GM23338 (cell line): ENCODE measurements at regions not wholly inside any gene's neighbourhood (a gene's known extent, or its start where the extent isn't known, plus 50 kb on each side); places are given as distances from the start of the nearest gene placed in this dataset.

ENCODE experiments used
- ATAC-seq: fragments of 200-7000 bp; cut with Tn5 transposase; 3 replicates; pipeline ENCODE4 v1.9.1; 2020
- DNase-seq: peaks from one replicate; pipeline ENCODE4 v3.0.0-alpha.2; 2015; ENCODE audit warnings: low spot score
- H2AFZ ChIP-seq: fragments of 200-600 bp; sonication (generic); 2 replicates; pipeline ENCODE4 v1.8.0; 2016; ENCODE audit warnings: antibody characterized with exemption, mild to moderate bottlenecking, moderate library complexity
- H3F3A ChIP-seq: fragments of 200-600 bp; sonication (generic); replicated peaks from 2 replicates; pipeline ENCODE4 v1.8.0; 2017; ENCODE audit warnings: antibody characterized with exemption, mixed run types, low read depth
- H3K27ac ChIP-seq: fragments of 200-600 bp; sonication (generic); 2 replicates; pipeline ENCODE4 v1.6.1; 2016; ENCODE audit warnings: low read depth
- H3K27me3 ChIP-seq: fragments of 200-600 bp; sonication (generic); 2 replicates; pipeline ENCODE4 v1.8.0; 2016; ENCODE audit warnings: mild to moderate bottlenecking, mixed run types, moderate library complexity; ENCODE audit not compliant: insufficient read depth
- H3K36me3 ChIP-seq: fragments of 200-600 bp; sonication (generic); 2 replicates; pipeline ENCODE4 v1.8.0; 2016; ENCODE audit warnings: mild to moderate bottlenecking; ENCODE audit not compliant: insufficient read depth
- H3K4me1 ChIP-seq: fragments of 200-600 bp; sonication (generic); 2 replicates; pipeline ENCODE4 v1.8.0; 2016; ENCODE audit warnings: mild to moderate bottlenecking, moderate library complexity; ENCODE audit not compliant: insufficient read depth
- H3K4me2 ChIP-seq: fragments of 200-600 bp; sonication (generic); 2 replicates; pipeline ENCODE4 v1.7.1; 2017; ENCODE audit warnings: mixed run types
- H3K4me3 ChIP-seq: fragments of 200-600 bp; sonication (generic); 2 replicates; pipeline ENCODE4 v1.6.1; 2016; ENCODE audit warnings: mixed run types
- H3K79me2 ChIP-seq: fragments of 200-600 bp; sonication (generic); replicated peaks from 2 replicates; pipeline ENCODE4 v1.8.0; 2017; ENCODE audit warnings: mild to moderate bottlenecking; ENCODE audit not compliant: insufficient read depth
- H3K9me2 ChIP-seq: fragments of 200-600 bp; sonication (generic); 2 replicates; pipeline ENCODE4 v1.8.0; 2017; ENCODE audit not compliant: insufficient read depth
- H4K20me1 ChIP-seq: fragments of 200-600 bp; sonication (generic); replicated peaks from 2 replicates; pipeline ENCODE4 v1.8.0; 2017; ENCODE audit warnings: mild to moderate bottlenecking; ENCODE audit not compliant: insufficient read depth
- H3K27ac Mint-ChIP-seq: 2 replicates; pipeline ENCODE4 v1.8.0; 2020; ENCODE audit warnings: inconsistent platforms, mild to moderate bottlenecking, moderate library complexity, mixed read lengths
- H3K27me3 Mint-ChIP-seq: 3 replicates; pipeline ENCODE4 v1.8.0; 2022; ENCODE audit warnings: low read depth, mild to moderate bottlenecking, moderate library complexity, mixed read lengths, inconsistent platforms; ENCODE audit not compliant: insufficient read depth, poor library complexity
- H3K36me3 Mint-ChIP-seq: 3 replicates; pipeline ENCODE4 v1.8.0; 2021; ENCODE audit warnings: low read depth, mild to moderate bottlenecking, inconsistent platforms, moderate library complexity, mixed read lengths
- H3K4me1 Mint-ChIP-seq: 3 replicates; pipeline ENCODE4 v1.8.0; 2020; ENCODE audit warnings: mild to moderate bottlenecking, inconsistent platforms, mixed read lengths
- H3K4me3 Mint-ChIP-seq: 3 replicates; pipeline ENCODE4 v1.8.0; 2021; ENCODE audit warnings: moderate library complexity, mild to moderate bottlenecking, inconsistent platforms, mixed read lengths
- H3K9me3 Mint-ChIP-seq: 3 replicates; pipeline ENCODE4 v1.8.0; 2020; ENCODE audit warnings: moderate library complexity, mild to moderate bottlenecking, inconsistent platforms, mixed read lengths
- CREB1 ChIP-seq: fragments of 250-450 bp; sonication (Bioruptor Pico); IDR thresholded peaks from 2 replicates; pipeline ENCODE4 v1.5.0; 2020; ENCODE audit warnings: low read depth, mild to moderate bottlenecking, moderate library complexity
- EZH2phosphoT487 ChIP-seq: fragments of 200-600 bp; sonication (generic); IDR thresholded peaks from one replicate; pipeline ENCODE4 v1.8.1; 2018; ENCODE audit warnings: antibody characterized with exemption; ENCODE audit not compliant: unreplicated experiment
- ZNF462 ChIP-seq: fragments of 250-450 bp; sonication (Bioruptor Pico); IDR thresholded peaks from 2 replicates; pipeline ENCODE4 v1.5.0; 2020; ENCODE audit warnings: mild to moderate bottlenecking, moderate library complexity
- TF ChIP-seq, protein P1 (sequence below): IDR thresholded peaks from one replicate; pipeline ENCODE4 v1.6.1; 2018; ENCODE audit warnings: antibody characterized with exemption; ENCODE audit not compliant: unreplicated experiment

DNA sequence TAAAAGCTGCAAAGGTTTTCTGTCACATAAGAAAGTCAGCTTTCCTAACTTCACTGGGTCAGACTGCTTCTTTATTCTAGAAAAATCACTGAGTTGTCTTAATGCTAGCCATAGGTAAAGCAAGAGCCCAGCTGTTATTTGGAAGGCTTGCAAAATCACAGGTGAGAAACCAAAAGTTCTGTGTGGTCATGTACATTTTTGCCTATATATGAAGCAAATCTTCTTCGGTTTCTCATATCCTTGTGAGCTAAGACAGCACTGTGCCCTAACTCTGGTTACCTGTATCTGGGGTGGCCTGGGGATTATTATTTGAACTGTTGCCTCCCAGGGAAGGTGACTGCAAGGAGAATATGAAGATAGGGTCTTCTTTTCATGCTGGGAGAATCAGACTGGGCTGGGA is 444.9 kb upstream of the CLINT1 start (continued):
- TF ChIP-seq ZNF462 (no peak), EZH2phosphoT487 (no peak)
- TF ChIP-seq, protein P1, sequence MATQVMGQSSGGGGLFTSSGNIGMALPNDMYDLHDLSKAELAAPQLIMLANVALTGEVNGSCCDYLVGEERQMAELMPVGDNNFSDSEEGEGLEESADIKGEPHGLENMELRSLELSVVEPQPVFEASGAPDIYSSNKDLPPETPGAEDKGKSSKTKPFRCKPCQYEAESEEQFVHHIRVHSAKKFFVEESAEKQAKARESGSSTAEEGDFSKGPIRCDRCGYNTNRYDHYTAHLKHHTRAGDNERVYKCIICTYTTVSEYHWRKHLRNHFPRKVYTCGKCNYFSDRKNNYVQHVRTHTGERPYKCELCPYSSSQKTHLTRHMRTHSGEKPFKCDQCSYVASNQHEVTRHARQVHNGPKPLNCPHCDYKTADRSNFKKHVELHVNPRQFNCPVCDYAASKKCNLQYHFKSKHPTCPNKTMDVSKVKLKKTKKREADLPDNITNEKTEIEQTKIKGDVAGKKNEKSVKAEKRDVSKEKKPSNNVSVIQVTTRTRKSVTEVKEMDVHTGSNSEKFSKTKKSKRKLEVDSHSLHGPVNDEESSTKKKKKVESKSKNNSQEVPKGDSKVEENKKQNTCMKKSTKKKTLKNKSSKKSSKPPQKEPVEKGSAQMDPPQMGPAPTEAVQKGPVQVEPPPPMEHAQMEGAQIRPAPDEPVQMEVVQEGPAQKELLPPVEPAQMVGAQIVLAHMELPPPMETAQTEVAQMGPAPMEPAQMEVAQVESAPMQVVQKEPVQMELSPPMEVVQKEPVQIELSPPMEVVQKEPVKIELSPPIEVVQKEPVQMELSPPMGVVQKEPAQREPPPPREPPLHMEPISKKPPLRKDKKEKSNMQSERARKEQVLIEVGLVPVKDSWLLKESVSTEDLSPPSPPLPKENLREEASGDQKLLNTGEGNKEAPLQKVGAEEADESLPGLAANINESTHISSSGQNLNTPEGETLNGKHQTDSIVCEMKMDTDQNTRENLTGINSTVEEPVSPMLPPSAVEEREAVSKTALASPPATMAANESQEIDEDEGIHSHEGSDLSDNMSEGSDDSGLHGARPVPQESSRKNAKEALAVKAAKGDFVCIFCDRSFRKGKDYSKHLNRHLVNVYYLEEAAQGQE = no peak

- no peak overlapping the region for H3K27ac Mint-ChIP-seq
- no peaks in the 10 kb centered on the region for H3K27me3 Mint-ChIP-seq
- peaks cover 3% of the 10 kb centered on the region; the same call in 1 of the 2 replicates for H3K9me2 ChIP-seq
- H3K36me3 Mint-ChIP-seq = no peaks in the 10 kb centered on the region
- H3K4me3 Mint-ChIP-seq = no peak overlapping the region
- H3F3A ChIP-seq = no peaks in the 10 kb centered on the region
- no peak for DNase-seq
- no peak overlapping the region for H2AFZ ChIP-seq
- H3K4me3 ChIP-seq = no peak overlapping the region
- ATAC-seq = no peak
- H3K27ac ChIP-seq = no peak overlapping the region
- H4K20me1 ChIP-seq = no peaks in the 10 kb centered on the region
- H3K4me2 ChIP-seq = no peak overlapping the region
- peaks cover 6% of the 10 kb centered on the region; the same call in 2 of the 3 replicates for H3K4me1 Mint-ChIP-seq
- no peaks in the 10 kb centered on the region for H3K4me1 ChIP-seq
- no peaks in the 10 kb centered on the region for H3K27me3 ChIP-seq
- H3K9me3 Mint-ChIP-seq = no peaks in the 10 kb centered on the region
- TF ChIP-seq CREB1 = no peak
- TF ChIP-seq EZH2phosphoT487 = no peak
- H3K36me3 ChIP-seq = no peaks in the 10 kb centered on the region
- no peaks in the 10 kb centered on the region for H3K79me2 ChIP-seq
Measured at GRCh38 chr5:158303275-158303674, 444.3 kb upstream of the CLINT1 start.
